ENCODE measurements at regions not wholly inside any gene's neighbourhood (a gene's known extent, or its start where the extent isn't known, plus 50 kb on each side); places are given as distances from the start of the nearest gene placed in this dataset.

DNA sequence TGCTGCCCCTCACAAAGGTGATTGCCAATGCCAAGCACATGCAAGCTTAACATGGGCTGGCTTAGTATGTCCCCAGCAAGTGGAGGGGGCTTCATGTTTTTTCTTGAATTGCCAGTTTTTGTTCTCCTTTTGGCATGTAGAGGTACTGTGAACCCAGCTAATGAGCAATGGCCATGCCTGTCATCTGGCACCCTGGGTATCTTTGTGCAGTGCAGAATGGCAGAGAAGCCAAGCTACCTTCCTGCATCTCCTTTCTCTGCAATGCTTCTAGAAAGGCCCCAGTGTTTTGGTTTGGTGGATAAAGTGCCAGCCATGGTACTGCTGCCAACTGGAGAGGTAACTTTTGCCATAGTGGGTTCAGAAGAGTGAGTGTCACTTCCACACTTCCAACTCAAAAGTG lies 576.9 kb downstream of the CMPK2 start:
- no peak for DNase-seq (ENCODE audit: low read depth)
- TF ChIP-seq, protein P1, sequence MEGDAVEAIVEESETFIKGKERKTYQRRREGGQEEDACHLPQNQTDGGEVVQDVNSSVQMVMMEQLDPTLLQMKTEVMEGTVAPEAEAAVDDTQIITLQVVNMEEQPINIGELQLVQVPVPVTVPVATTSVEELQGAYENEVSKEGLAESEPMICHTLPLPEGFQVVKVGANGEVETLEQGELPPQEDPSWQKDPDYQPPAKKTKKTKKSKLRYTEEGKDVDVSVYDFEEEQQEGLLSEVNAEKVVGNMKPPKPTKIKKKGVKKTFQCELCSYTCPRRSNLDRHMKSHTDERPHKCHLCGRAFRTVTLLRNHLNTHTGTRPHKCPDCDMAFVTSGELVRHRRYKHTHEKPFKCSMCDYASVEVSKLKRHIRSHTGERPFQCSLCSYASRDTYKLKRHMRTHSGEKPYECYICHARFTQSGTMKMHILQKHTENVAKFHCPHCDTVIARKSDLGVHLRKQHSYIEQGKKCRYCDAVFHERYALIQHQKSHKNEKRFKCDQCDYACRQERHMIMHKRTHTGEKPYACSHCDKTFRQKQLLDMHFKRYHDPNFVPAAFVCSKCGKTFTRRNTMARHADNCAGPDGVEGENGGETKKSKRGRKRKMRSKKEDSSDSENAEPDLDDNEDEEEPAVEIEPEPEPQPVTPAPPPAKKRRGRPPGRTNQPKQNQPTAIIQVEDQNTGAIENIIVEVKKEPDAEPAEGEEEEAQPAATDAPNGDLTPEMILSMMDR (conservative IDR thresholded peaks at IDR 0.05; ENCODE audit: control insufficient read depth, insufficient read depth, low read depth, low read length) = no peak
- H3K4me3 ChIP-seq (ENCODE audit: control insufficient read depth, low read depth, low read length) = no peak overlapping the region

DNA sequence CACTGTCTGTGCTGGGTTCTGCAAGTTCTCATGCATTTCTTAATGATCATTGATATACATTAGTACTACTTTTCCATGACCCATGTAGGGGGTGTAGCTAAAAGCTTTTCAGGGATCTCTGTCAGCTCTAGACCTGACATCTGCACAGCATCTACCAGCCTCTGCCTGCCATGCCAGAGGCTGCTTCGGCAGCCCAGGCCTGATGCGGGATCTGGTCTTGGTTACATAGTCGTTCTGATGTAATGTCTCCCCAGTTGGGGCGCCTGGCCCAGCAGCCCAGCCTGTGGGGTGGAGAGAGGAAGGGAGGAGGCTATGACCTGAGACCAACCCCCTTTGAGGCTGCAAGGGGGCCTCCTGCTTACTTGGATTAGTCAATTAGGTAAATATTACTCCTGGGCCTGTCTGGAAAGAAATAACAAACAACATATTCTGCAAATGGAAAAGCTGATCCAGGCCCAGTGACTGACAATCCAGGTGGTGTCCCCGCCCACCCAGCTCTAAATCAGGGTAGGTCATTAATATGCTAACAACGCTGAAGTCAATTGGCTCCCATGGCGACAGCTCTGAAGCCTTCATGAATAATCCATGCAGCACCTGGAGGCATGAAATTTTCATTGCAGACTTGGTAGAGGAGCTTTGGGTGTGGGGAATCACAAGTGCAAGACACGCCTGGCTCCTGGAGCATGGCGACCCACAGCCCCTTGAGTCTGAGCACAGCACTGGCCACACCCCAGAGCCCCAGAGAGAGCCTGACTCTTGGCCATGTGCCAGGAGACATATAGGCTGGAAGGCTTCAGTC lies 575.3 kb downstream of the CMPK2 start:
- TF ChIP-seq, protein P1 (conservative IDR thresholded peaks at IDR 0.05; ENCODE audit: control insufficient read depth, insufficient read depth, low read depth, low read length) = no peak
- DNase-seq (ENCODE audit: low read depth) = no peak
- H3K4me3 ChIP-seq (ENCODE audit: control insufficient read depth, low read depth, low read length) = no peak overlapping the region

DNA sequence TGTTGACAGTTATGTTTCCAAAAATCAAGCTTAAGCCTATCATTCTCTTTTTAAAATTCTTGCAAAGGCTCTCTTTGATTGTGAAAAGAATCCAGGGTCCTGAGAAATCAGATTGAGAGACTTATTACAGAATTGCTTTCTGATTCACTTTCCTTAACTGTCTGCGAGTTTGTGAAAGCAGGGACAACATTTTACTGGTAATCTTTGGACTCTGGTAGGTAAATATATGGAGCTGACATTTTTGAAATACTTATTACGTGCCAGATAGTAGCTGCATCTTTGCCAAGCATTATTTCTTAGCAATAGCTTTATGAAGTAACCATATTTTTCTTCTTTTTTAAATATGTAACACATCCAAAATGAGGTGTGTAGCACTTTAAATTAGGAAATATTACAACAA lies 570.9 kb downstream of the CMPK2 start:
- no peak for DNase-seq (ENCODE audit: low read depth)
- H3K4me3 ChIP-seq (ENCODE audit: control insufficient read depth, low read depth, low read length) = no peak overlapping the region
- TF ChIP-seq, protein P1 (conservative IDR thresholded peaks at IDR 0.05; ENCODE audit: control insufficient read depth, insufficient read depth, low read depth, low read length) = no peak

DNA sequence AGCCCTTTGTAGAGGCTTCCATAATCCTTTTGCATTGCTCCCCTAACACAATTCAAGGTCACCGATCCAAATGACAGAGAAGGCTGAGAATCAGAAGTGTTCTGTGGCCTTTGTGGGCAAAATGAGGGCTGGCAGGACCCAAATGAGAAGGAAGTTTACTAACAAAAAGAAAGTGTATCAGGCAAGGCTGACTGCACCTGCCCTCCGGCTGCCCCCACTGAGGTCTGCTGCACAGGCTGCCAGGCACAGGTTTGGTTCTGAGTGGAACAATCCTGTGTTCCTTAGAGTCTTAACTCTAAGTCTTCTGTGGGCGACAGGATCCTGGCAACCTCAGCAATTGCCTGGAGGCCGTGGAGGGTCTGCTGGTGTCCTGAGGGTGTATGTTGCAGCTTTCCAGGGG lies 568.5 kb downstream of the CMPK2 start:
- no peak overlapping the region for H3K4me3 ChIP-seq (ENCODE audit: control insufficient read depth, low read depth, low read length)
- no peak for DNase-seq (ENCODE audit: low read depth)
- TF ChIP-seq, protein P1 (conservative IDR thresholded peaks at IDR 0.05; ENCODE audit: control insufficient read depth, insufficient read depth, low read depth, low read length) = no peak

DNA sequence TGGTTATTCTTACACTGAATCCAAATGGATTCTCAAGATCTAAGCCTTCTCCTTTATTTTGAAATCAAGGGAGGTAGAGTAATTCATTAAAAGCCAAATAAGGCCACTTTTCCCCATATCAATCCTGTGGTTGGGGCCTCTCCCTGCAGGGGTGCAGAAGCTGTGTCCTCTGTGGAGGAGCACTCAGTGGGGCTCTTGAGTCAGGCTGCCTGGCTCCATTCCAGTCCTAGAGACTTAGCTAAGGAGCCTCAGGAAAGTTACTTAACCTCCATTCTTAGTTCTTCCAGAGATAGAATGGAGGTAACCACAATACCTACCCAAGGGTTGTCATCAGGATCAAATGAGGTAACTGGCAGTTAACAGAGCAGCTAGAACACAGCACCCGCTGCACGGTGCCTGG lies 564.3 kb downstream of the CMPK2 start:
- DNase-seq (ENCODE audit: low read depth) = no peak

DNA sequence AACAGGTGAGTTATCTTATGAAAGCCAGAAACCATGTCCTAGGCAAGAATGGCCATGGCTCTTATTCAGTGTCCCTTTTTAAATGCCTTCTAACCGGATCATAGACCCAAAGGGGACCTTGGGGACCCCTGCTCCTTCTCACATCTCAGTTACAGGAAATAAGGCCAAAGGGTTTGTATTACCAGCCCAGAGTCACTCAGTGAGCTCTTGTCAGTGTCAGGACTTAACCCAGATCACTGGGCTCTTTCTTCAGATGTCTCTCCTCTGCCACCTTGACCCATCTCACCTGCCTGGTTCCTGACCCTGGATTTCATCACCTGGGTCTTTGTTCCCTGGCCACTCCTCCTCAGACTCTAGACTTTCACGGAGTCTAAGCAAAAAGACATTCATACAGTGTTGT lies 556.7 kb downstream of the CMPK2 start:
- no peak for DNase-seq (ENCODE audit: low read depth)
- no peak overlapping the region for H3K4me3 ChIP-seq (ENCODE audit: control insufficient read depth, low read depth, low read length)
- TF ChIP-seq, protein P1 (conservative IDR thresholded peaks at IDR 0.05; ENCODE audit: control insufficient read depth, insufficient read depth, low read depth, low read length) = no peak

More for the DNA sequence above, 564.3 kb downstream of the CMPK2 start:
- TF ChIP-seq, protein P1 (conservative IDR thresholded peaks at IDR 0.05; ENCODE audit: control insufficient read depth, insufficient read depth, low read depth, low read length) = no peak
- H3K4me3 ChIP-seq (ENCODE audit: control insufficient read depth, low read depth, low read length) = no peak overlapping the region
